MCF 10A (cell line): ENCODE measurements at regions not wholly inside any gene's neighbourhood (a gene's known extent, or its start where the extent isn't known, plus 50 kb on each side); places are given as distances from the start of the nearest gene placed in this dataset.

Source experiments
- BruUV-seq: library from RNA; stranded (reverse); fragments of 400-500 nt; replicated peaks from 2 replicates; lab custom pipeline; 2021; lab: Mats Ljungman, UMichigan
- CTCF ChIA-PET: fragments of 300-600 bp; sonication (Branson Sonifier 250); formaldehyde crosslinking; extraction: SDS; loops from one replicate; lab custom pipeline; 2021; ENCODE audit warnings: antibody characterized with exemption, inconsistent platforms; lab: Yijun Ruan, JAX
- POLR2A ChIA-PET: fragments of 300-600, 350-650 bp; sonication (Branson Sonifier 250); formaldehyde crosslinking; extraction: SDS; loops from one replicate; lab custom pipeline; 2020; ENCODE audit warnings: antibody characterized with exemption, inconsistent platforms; lab: Yijun Ruan, JAX
- DNase-seq: peaks from one replicate; pipeline ENCODE4 v3.0.0-alpha.2; 2018; ENCODE audit not compliant: unreplicated experiment
- H3K27ac Mint-ChIP-seq: one replicate; pipeline ENCODE4 v1.8.0; 2022; ENCODE audit warnings: mild to moderate bottlenecking, low read depth, mixed read lengths; ENCODE audit not compliant: unreplicated experiment
- H3K27me3 Mint-ChIP-seq: one replicate; pipeline ENCODE4 v1.8.0; 2022; ENCODE audit warnings: mixed read lengths; ENCODE audit not compliant: insufficient read depth, unreplicated experiment
- H3K36me3 Mint-ChIP-seq: one replicate; pipeline ENCODE4 v1.8.0; 2022; ENCODE audit warnings: mild to moderate bottlenecking, moderate library complexity, mixed read lengths; ENCODE audit not compliant: insufficient read depth, unreplicated experiment
- H3K4me1 Mint-ChIP-seq: one replicate; pipeline ENCODE4 v1.8.0; 2022; ENCODE audit warnings: mixed read lengths; ENCODE audit not compliant: insufficient read depth, unreplicated experiment
- H3K4me3 Mint-ChIP-seq: one replicate; pipeline ENCODE4 v1.8.0; 2022; ENCODE audit warnings: mild to moderate bottlenecking, moderate library complexity, mixed read lengths; ENCODE audit not compliant: unreplicated experiment
- H3K9me3 Mint-ChIP-seq: one replicate; pipeline ENCODE4 v1.8.0; 2022; ENCODE audit warnings: mixed read lengths; ENCODE audit not compliant: unreplicated experiment
- CTCF ChIP-seq: fragments of 200-600 bp; IDR thresholded peaks from one replicate; pipeline ENCODE4 v1.8.0; 2022; ENCODE audit warnings: antibody characterized with exemption, mild to moderate bottlenecking; ENCODE audit not compliant: unreplicated experiment
- intact Hi-C: fragments of 100-400 bp; cut with micrococcal nuclease; formaldehyde crosslinking; loops from 2 replicates; pipeline ENCODE4 v1.14.1; 2022

- BruUV-seq: no TSS peak
- no peaks in the 10 kb centered on the region for H3K9me3 Mint-ChIP-seq
- H3K36me3 Mint-ChIP-seq: no peaks in the 10 kb centered on the region
- no peak for DNase-seq
- H3K27me3 Mint-ChIP-seq: no peaks in the 10 kb centered on the region
- ChIA-PET POLR2A (no interaction called here), CTCF (no interaction called here)
- TF ChIP-seq CTCF: no peak
- no peak overlapping the region for H3K4me3 Mint-ChIP-seq
- intact Hi-C loops: no loop called here
- no peak overlapping the region for H3K27ac Mint-ChIP-seq
- H3K4me1 Mint-ChIP-seq: peaks cover 5% of the 10 kb centered on the region
Measured at GRCh38 chr10:123509338-123509737, 156.8 kb upstream of the GPR26 start.

- ChIA-PET CTCF (interaction anchor here (0.6 kb wide), 1 partner anchor 112 kb away, joined by 3 read pairs; no protein-coding TSS in a partner anchor), POLR2A (interaction anchor here (0.5 kb wide), 1 partner anchor 74 kb away, joined by 3 read pairs; no protein-coding TSS in a partner anchor)
- no peak overlapping the region for H3K4me3 Mint-ChIP-seq
- intact Hi-C loops: no loop called here
- no peak overlapping the region for H3K27ac Mint-ChIP-seq
- no peaks in the 10 kb centered on the region for H3K36me3 Mint-ChIP-seq
- TF ChIP-seq CTCF: no peak
- H3K27me3 Mint-ChIP-seq: peaks cover 17% of the 10 kb centered on the region
- no peaks in the 10 kb centered on the region for H3K9me3 Mint-ChIP-seq
- DNase-seq: no peak
- no TSS peak for BruUV-seq
- H3K4me1 Mint-ChIP-seq: no peaks in the 10 kb centered on the region
Measured at GRCh38 chr10:123512901-123513775, 153.0 kb upstream of the GPR26 start.

GRCh38 chr10:123513870-123514269, 152.3 kb upstream of the GPR26 start:
- no peak for DNase-seq
- intact Hi-C loops: no loop called here
- Mint-ChIP-seq H3K27ac (no peak overlapping the region), H3K27me3 (peaks cover 17% of the 10 kb centered on the region), H3K4me1 (no peaks in the 10 kb centered on the region), H3K4me3 (no peak overlapping the region), H3K36me3 (no peaks in the 10 kb centered on the region), H3K9me3 (no peaks in the 10 kb centered on the region)
- no TSS peak for BruUV-seq
- TF ChIP-seq CTCF: no peak
- ChIA-PET POLR2A (no interaction called here), CTCF (interaction anchor here (0.6 kb wide), 1 partner anchor 112 kb away, joined by 3 read pairs; no protein-coding TSS in a partner anchor)

- POLR2A ChIA-PET: interaction anchor here (1.0 kb wide), 1 partner anchor 10 kb away, joined by 3 read pairs; no protein-coding TSS in a partner anchor
- Mint-ChIP-seq H3K4me1 (no peaks in the 10 kb centered on the region), H3K36me3 (no peaks in the 10 kb centered on the region), H3K27me3 (peaks cover 17% of the 10 kb centered on the region), H3K27ac (no peak overlapping the region), H3K9me3 (no peaks in the 10 kb centered on the region), H3K4me3 (no peak overlapping the region)
- CTCF ChIA-PET: interaction anchor here (1.0 kb wide), 1 partner anchor 472 kb away, joined by 3 read pairs; no protein-coding TSS in a partner anchor
- intact Hi-C loops: no loop called here
- no peak for TF ChIP-seq CTCF
- no peak for DNase-seq
- BruUV-seq: no TSS peak
Measured at GRCh38 chr10:123514996-123515395, 151.2 kb upstream of the GPR26 start.
